ENCODE measurements at regions not wholly inside any gene's neighbourhood (a gene's known extent, or its start where the extent isn't known, plus 50 kb on each side); places are given as distances from the start of the nearest gene placed in this dataset.

GRCh38 chr2:12066986-12067385 lies 320.6 kb downstream of the LPIN1 start:
- DNase-seq (ENCODE audit: low read depth, low spot score) (no peak), FAIRE-seq (no peak)
- Histone ChIP-seq H3K9me3 (replicated peaks; ENCODE audit: control insufficient read depth, insufficient read depth, low read length) (no peaks in the 10 kb centered on the region), H3K4me2 (ENCODE audit: insufficient read depth, low read length) (no peak overlapping the region), H3K9ac (replicated peaks; ENCODE audit: extremely low read depth, insufficient read depth, low read length) (no peak overlapping the region), H3K4me1 (ENCODE audit: control insufficient read depth, extremely low read depth, insufficient read depth, low read length) (no peaks in the 10 kb centered on the region), H2AFZ (ENCODE audit: low read depth, low read length) (no peak overlapping the region), H3K79me2 (ENCODE audit: control insufficient read depth, insufficient read depth, low read length) (no peaks in the 10 kb centered on the region), H3K36me3 (ENCODE audit: control insufficient read depth in 2 of 2, extremely low read depth in 1 of 2, insufficient read depth in 2 of 2, low read length in 2 of 2) (no peaks in the 10 kb centered on the region), H3K27me3 (ENCODE audit: control insufficient read depth in 2 of 2, insufficient read depth in 2 of 2, low read length in 2 of 2) (no peaks in the 10 kb centered on the region), H3K4me3 (replicated peaks in 1 of 3; ENCODE audit: insufficient read depth in 1 of 3, low read depth in 1 of 3, low read length in 3 of 3) (no peak overlapping the region), H4K20me1 (replicated peaks; ENCODE audit: control insufficient read depth, extremely low read depth, insufficient read depth, low read length) (no peaks in the 10 kb centered on the region), H3K27ac (ENCODE audit: insufficient read depth, low read depth, low read length) (no peak overlapping the region), H3K9me1 (replicated peaks; ENCODE audit: control insufficient read depth, extremely low read depth, insufficient read depth, low read length) (no peaks in the 10 kb centered on the region)
- POLR2A ChIA-PET: no interaction called here
- CTCF ChIA-PET: no interaction called here
- intact Hi-C loops (cut with micrococcal nuclease): no loop called here
- TF ChIP-seq CTCF (IDR thresholded peaks at IDR 0.05; ENCODE audit: extremely low read depth in 1 of 2, insufficient read depth in 1 of 2, low read depth in 1 of 2, low read length in 2 of 2): no peak
- no TSS peak for BruUV-seq (replicated peaks)
- dilution Hi-C loops (cut with MboI; ENCODE audit: extremely low pct_ligation_motif_present, low sequenced_read_pairs): no loop called here

- no peak overlapping the region for H3K27ac ChIP-seq (ENCODE audit: insufficient read depth, low read depth, low read length)
- H3K9ac ChIP-seq (replicated peaks; ENCODE audit: extremely low read depth, insufficient read depth, low read length): no peak overlapping the region
- CTCF ChIA-PET: no interaction called here
- DNase-seq (ENCODE audit: low read depth, low spot score): no peak
- no peaks in the 10 kb centered on the region for H3K9me3 ChIP-seq (replicated peaks; ENCODE audit: control insufficient read depth, insufficient read depth, low read length)
- no peaks in the 10 kb centered on the region for H3K79me2 ChIP-seq (ENCODE audit: control insufficient read depth, insufficient read depth, low read length)
- no peaks in the 10 kb centered on the region for H3K27me3 ChIP-seq (ENCODE audit: control insufficient read depth in 2 of 2, insufficient read depth in 2 of 2, low read length in 2 of 2)
- no peak overlapping the region for H3K4me3 ChIP-seq (replicated peaks in 1 of 3; ENCODE audit: insufficient read depth in 1 of 3, low read depth in 1 of 3, low read length in 3 of 3)
- H3K9me1 ChIP-seq (replicated peaks; ENCODE audit: control insufficient read depth, extremely low read depth, insufficient read depth, low read length): no peaks in the 10 kb centered on the region
- POLR2A ChIA-PET: no interaction called here
- intact Hi-C loops (cut with micrococcal nuclease) (no loop called here), dilution Hi-C loops (cut with MboI; ENCODE audit: extremely low pct_ligation_motif_present, low sequenced_read_pairs) (no loop called here)
- no peak overlapping the region for H2AFZ ChIP-seq (ENCODE audit: low read depth, low read length)
- FAIRE-seq: no peak
- no peaks in the 10 kb centered on the region for H4K20me1 ChIP-seq (replicated peaks; ENCODE audit: control insufficient read depth, extremely low read depth, insufficient read depth, low read length)
- no TSS peak for BruUV-seq (replicated peaks)
- H3K36me3 ChIP-seq (ENCODE audit: control insufficient read depth in 2 of 2, extremely low read depth in 1 of 2, insufficient read depth in 2 of 2, low read length in 2 of 2): no peaks in the 10 kb centered on the region
- H3K4me1 ChIP-seq (ENCODE audit: control insufficient read depth, extremely low read depth, insufficient read depth, low read length): no peaks in the 10 kb centered on the region
- no peak for TF ChIP-seq MYC (IDR thresholded peaks at IDR 0.05; ENCODE audit: low read depth, low read length)
- TF ChIP-seq POLR2AphosphoS5 (IDR thresholded peaks at IDR 0.05; ENCODE audit: insufficient read depth, low read depth, low read length): no peak
- no peak for TF ChIP-seq MAX (IDR thresholded peaks at IDR 0.05; ENCODE audit: insufficient read depth, insufficient read length)
- TF ChIP-seq GATA2 (IDR thresholded peaks at IDR 0.05; ENCODE audit: insufficient read depth, insufficient read length, low read depth, low read length): no peak
- TF ChIP-seq EZH2 (IDR thresholded peaks at IDR 0.05; ENCODE audit: borderline replicate concordance, low read depth, low read length, severe bottlenecking): no peak
- no peak for TF ChIP-seq CTCF (IDR thresholded peaks at IDR 0.05; ENCODE audit: extremely low read depth in 1 of 2, insufficient read depth in 1 of 2, low read depth in 1 of 2, low read length in 2 of 2)
- TF ChIP-seq POLR2A (IDR thresholded peaks at IDR 0.05; ENCODE audit: low read depth, low read length): no peak
- no peak for TF ChIP-seq FOS (IDR thresholded peaks at IDR 0.05; ENCODE audit: borderline replicate concordance, insufficient read depth, low read length)
- TF ChIP-seq JUN (IDR thresholded peaks at IDR 0.05; ENCODE audit: borderline replicate concordance, insufficient read depth, insufficient read length, low read depth): no peak
- no peak overlapping the region for H3K4me2 ChIP-seq (ENCODE audit: insufficient read depth, low read length)
These were observed 322.5 kb downstream of the LPIN1 start for GRCh38 chr2:12068796-12069538.

Data from endothelial cell of umbilical vein (primary cell).